ENCODE measurements at regions not wholly inside any gene's neighbourhood (a gene's known extent, or its start where the extent isn't known, plus 50 kb on each side); places are given as distances from the start of the nearest gene placed in this dataset.

DNA sequence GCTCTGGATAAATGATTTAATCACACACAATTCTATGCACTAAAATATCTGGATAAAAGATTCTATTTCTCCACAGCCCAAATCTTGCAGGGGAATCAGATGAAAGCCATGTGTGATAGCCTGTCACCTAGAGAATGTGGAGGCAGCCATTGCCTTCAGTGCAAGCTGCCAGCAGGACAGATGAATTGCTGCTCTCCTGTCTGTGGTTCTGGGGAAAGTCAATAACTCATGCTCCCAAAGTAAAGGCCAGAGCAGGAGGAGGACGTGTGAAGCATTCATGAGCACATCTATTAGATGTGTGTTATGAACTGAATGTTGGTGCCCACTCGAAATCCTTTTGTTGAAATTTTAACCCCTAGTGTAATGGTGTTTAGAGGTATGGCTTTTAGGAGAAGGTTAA, 195.1 kb downstream of the RDH14 start:
- Histone ChIP-seq H3K27ac (no peak overlapping the region), H3K4me1 (ENCODE audit: insufficient read depth) (no peaks in the 10 kb centered on the region), H3K4me3 (no peak overlapping the region), H3K9me3 (no peaks in the 10 kb centered on the region), H3K27me3 (no peaks in the 10 kb centered on the region), H3K36me3 (no peaks in the 10 kb centered on the region)
- DNase-seq: no peak
- 41 to 68% (median 49%) methylated on average over 2 of the region's 2 CpGs for WGBS, 3 donors
- TF ChIP-seq, protein P1, sequence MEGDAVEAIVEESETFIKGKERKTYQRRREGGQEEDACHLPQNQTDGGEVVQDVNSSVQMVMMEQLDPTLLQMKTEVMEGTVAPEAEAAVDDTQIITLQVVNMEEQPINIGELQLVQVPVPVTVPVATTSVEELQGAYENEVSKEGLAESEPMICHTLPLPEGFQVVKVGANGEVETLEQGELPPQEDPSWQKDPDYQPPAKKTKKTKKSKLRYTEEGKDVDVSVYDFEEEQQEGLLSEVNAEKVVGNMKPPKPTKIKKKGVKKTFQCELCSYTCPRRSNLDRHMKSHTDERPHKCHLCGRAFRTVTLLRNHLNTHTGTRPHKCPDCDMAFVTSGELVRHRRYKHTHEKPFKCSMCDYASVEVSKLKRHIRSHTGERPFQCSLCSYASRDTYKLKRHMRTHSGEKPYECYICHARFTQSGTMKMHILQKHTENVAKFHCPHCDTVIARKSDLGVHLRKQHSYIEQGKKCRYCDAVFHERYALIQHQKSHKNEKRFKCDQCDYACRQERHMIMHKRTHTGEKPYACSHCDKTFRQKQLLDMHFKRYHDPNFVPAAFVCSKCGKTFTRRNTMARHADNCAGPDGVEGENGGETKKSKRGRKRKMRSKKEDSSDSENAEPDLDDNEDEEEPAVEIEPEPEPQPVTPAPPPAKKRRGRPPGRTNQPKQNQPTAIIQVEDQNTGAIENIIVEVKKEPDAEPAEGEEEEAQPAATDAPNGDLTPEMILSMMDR (IDR thresholded peaks at IDR 0.05): no peak
- no peak for TF ChIP-seq POLR2A (IDR thresholded peaks at IDR 0.05)
- no peak for TF ChIP-seq EP300 (IDR thresholded peaks at IDR 0.05)
- intact Hi-C loops (cut with DNase I): no loop called here

DNA sequence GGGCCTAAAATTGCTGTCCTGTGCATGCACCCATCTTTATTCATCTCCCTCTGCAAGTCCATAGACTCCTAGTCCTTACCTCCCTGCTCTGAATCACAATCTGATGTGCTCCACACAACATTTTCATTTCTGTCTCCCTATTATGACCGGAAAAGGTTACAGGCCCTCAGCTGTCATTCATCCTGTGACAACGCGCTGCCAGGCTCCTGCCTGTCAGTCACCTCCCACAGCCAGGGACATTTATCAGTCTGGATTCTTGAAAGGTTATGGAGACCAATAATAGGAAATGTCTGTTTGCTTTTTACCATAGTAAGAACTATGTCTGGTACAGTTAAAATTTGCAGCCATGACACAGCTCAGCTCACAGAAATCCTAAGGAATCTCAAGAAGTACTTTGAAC, 197.1 kb downstream of the RDH14 start:
- no peak for TF ChIP-seq EP300 (IDR thresholded peaks at IDR 0.05)
- TF ChIP-seq, protein P1 (IDR thresholded peaks at IDR 0.05): no peak
- TF ChIP-seq POLR2A (IDR thresholded peaks at IDR 0.05): no peak
- no peaks in the 10 kb centered on the region for H3K4me1 ChIP-seq (ENCODE audit: insufficient read depth)

DNA sequence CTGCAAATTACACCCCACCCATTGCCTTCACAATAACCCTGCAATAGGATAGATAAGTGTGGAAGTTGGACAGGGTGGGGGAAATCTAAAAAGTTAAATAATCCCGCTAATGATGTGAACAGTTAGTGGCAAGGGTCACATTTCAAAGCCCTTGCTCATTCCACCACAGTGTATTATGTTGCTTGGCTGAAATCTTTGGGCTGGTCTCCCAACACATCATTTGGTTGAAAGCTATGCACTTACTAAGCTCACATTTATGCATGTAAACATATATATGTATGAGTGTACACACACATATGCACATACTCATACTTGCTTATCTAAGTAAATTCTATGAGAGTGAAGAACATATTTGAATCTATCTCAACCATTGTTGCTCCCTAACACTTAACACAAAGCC, 197.8 kb downstream of the RDH14 start:
- Histone ChIP-seq H3K27ac (no peak overlapping the region), H3K4me3 (no peak overlapping the region), H3K9me3 (no peaks in the 10 kb centered on the region), H3K27me3 (no peaks in the 10 kb centered on the region), H3K36me3 (no peaks in the 10 kb centered on the region), H3K4me1 (ENCODE audit: insufficient read depth) (no peaks in the 10 kb centered on the region)
- DNase-seq: no peak
- WGBS, 3 donors: 88 to 100% (median 88%) methylated on average over 1 of the region's 1 CpG
- TF ChIP-seq EP300 (IDR thresholded peaks at IDR 0.05) (no peak), POLR2A (IDR thresholded peaks at IDR 0.05) (no peak)
- TF ChIP-seq, protein P1 (IDR thresholded peaks at IDR 0.05): no peak
- intact Hi-C loops (cut with DNase I): no loop called here

More for the DNA sequence above, 197.1 kb downstream of the RDH14 start:
- H3K36me3 ChIP-seq: no peaks in the 10 kb centered on the region
- H3K27me3 ChIP-seq: no peaks in the 10 kb centered on the region
- 53 to 89% (median 71%) methylated on average over 3 of the region's 3 CpGs for WGBS, 3 donors
- no peak overlapping the region for H3K27ac ChIP-seq
- no peak overlapping the region for H3K4me3 ChIP-seq
- H3K9me3 ChIP-seq: no peaks in the 10 kb centered on the region
- no peak for DNase-seq
- intact Hi-C loops (cut with DNase I): no loop called here

DNA sequence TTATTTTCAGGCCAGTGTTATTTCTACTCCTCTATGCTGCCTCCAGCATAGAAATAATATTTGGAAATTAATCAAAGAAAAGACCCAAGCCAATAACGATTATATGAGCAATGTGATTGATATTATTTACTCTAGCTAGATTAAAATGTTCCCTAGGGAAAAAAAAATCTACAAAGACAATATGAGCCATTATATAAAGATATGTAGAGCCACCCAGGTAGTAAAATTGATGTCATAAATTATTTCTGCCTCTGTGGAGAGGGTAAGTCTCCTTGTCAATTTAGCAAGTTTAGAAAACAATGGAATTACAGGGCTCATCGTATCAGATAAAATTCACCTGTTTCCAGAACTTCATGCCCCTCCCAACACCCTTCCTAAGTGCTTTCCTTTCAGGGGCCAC, 202.9 kb downstream of the RDH14 start:
- intact Hi-C loops (cut with DNase I): no loop called here
- Histone ChIP-seq H3K27ac (no peak overlapping the region), H3K27me3 (no peaks in the 10 kb centered on the region), H3K4me3 (no peak overlapping the region), H3K4me1 (ENCODE audit: insufficient read depth) (no peaks in the 10 kb centered on the region), H3K9me3 (no peaks in the 10 kb centered on the region), H3K36me3 (no peaks in the 10 kb centered on the region)
- no peak for DNase-seq
- 69 to 70% (median 70%) methylated on average over 2 of the region's 2 CpGs for WGBS, 3 donors
- TF ChIP-seq, protein P1 (IDR thresholded peaks at IDR 0.05): no peak
- TF ChIP-seq POLR2A (IDR thresholded peaks at IDR 0.05) (no peak), EP300 (IDR thresholded peaks at IDR 0.05) (no peak)

DNA sequence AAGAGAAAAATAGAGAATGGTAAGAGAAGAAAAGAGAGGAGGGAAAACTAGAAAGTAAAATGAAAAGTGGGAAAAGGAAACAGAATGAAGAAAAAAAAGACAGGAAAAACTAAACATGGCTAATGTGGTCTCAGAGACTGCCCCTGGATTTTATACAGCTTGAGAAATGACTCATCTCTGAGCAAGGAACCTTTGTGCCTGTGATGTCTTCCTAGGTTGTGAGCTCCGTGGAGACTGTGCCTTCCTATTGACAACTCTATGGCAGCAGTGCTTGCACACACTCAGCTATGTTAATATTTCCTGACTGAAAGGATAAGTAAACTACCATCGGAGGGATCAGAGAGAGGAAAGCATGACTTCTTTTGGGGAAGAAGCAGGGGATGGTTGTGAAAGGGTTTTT, 203.8 kb downstream of the RDH14 start:
- intact Hi-C loops (cut with DNase I): no loop called here
- no peak for DNase-seq
- Histone ChIP-seq H3K9me3 (no peaks in the 10 kb centered on the region), H3K27ac (no peak overlapping the region), H3K27me3 (no peaks in the 10 kb centered on the region), H3K36me3 (no peaks in the 10 kb centered on the region), H3K4me3 (no peak overlapping the region), H3K4me1 (ENCODE audit: insufficient read depth) (no peaks in the 10 kb centered on the region)
- TF ChIP-seq, protein P1 (IDR thresholded peaks at IDR 0.05): no peak
- TF ChIP-seq EP300 (IDR thresholded peaks at IDR 0.05): no peak
- no peak for TF ChIP-seq POLR2A (IDR thresholded peaks at IDR 0.05)
- 59 to 76% (median 62%) methylated on average over 2 of the region's 2 CpGs for WGBS, 3 donors

All from ovary (tissue), 7 donors.